ENCODE measurements at regions not wholly inside any gene's neighbourhood (a gene's known extent, or its start where the extent isn't known, plus 50 kb on each side); places are given as distances from the start of the nearest gene placed in this dataset.

- Histone ChIP-seq H2AK5ac (ENCODE audit: low read depth, low read length) (no peak overlapping the region), H2BK20ac (ENCODE audit: low read depth, low read length) (no peak overlapping the region), H4K20me1 (ENCODE audit: insufficient read depth, low read length) (no peaks in the 10 kb centered on the region), H4K8ac (ENCODE audit: low read depth in 2 of 2, low read length in 2 of 2) (no peak overlapping the region), H3K23ac (ENCODE audit: low read depth, low read length) (no peak overlapping the region), H3K27me3 (ENCODE audit: control insufficient read depth, insufficient read depth, low read length) (no peaks in the 10 kb centered on the region), H3K9me1 (ENCODE audit: insufficient read depth, low read length) (no peaks in the 10 kb centered on the region), H3K18ac (ENCODE audit: low read depth, low read length) (no peak overlapping the region), H3K4me1 (ENCODE audit: control insufficient read depth, insufficient read depth, low read length) (no peaks in the 10 kb centered on the region), H2BK120ac (ENCODE audit: low read depth, low read length) (no peak overlapping the region), H2BK15ac (ENCODE audit: low read depth, low read length) (no peak overlapping the region), H3K9ac (ENCODE audit: low read depth, low read length) (no peak overlapping the region), H3K79me1 (ENCODE audit: low read depth in 1 of 2, low read length in 2 of 2) (no peaks in the 10 kb centered on the region), H3K4me2 (ENCODE audit: low read depth, low read length) (no peak overlapping the region), H3K27ac (ENCODE audit: insufficient read depth, low read length) (no peak overlapping the region), H3K56ac (ENCODE audit: extremely low read depth, insufficient read depth, low read length) (no peak overlapping the region), H2BK5ac (ENCODE audit: low read depth, low read length, poor library complexity, severe bottlenecking) (no peak overlapping the region), H3K36me3 (ENCODE audit: control insufficient read depth, insufficient read depth, low read length) (no peaks in the 10 kb centered on the region), H4K5ac (ENCODE audit: low read depth, low read length) (no peak overlapping the region), H2AK9ac (replicated peaks; ENCODE audit: low read depth, low read length, poor library complexity) (no peak overlapping the region), H3K14ac (replicated peaks; ENCODE audit: low read depth, low read length) (no peak overlapping the region), H3K9me3 (ENCODE audit: control insufficient read depth, insufficient read depth, low read length) (peaks cover 2% of the 10 kb centered on the region; the same call in 1 of the 2 replicates), H3K4me3 (ENCODE audit: insufficient read depth, low read depth, low read length) (no peak overlapping the region), H3K4ac (ENCODE audit: low read depth, low read length) (no peak overlapping the region), H2AFZ (replicated peaks; ENCODE audit: low read length, poor library complexity) (no peak overlapping the region), H4K91ac (ENCODE audit: insufficient read depth, low read depth, low read length) (no peak overlapping the region)
- TF ChIP-seq NFE2L2 (IDR thresholded peaks at IDR 0.05; ENCODE audit: low read depth, low read length) (no peak), CHD1 (IDR thresholded peaks at IDR 0.05; ENCODE audit: low read depth, low read length) (no peak), MAFK (IDR thresholded peaks at IDR 0.05; ENCODE audit: low read depth, low read length) (no peak), MAZ (IDR thresholded peaks at IDR 0.05; ENCODE audit: borderline replicate concordance, low read depth, low read length) (no peak), ELK1 (IDR thresholded peaks at IDR 0.05; ENCODE audit: borderline replicate concordance, low read depth, low read length) (no peak), RCOR1 (IDR thresholded peaks at IDR 0.05; ENCODE audit: insufficient replicate concordance, low read length) (no peak), RAD21 (IDR thresholded peaks at IDR 0.05; ENCODE audit: low read length) (no peak), MXI1 (IDR thresholded peaks at IDR 0.05; ENCODE audit: borderline replicate concordance, low read depth, low read length) (no peak), POLR2A (IDR thresholded peaks at IDR 0.05; ENCODE audit: low read depth, low read length) (no peak), SMC3 (IDR thresholded peaks at IDR 0.05; ENCODE audit: low read depth, low read length) (no peak)
- in situ Hi-C loops (cut with MboI; ENCODE audit: low sequenced_read_pairs) (no loop called here), intact Hi-C loops (cut with micrococcal nuclease) (no loop called here), dilution Hi-C loops (cut with HindIII; ENCODE audit: low sequenced_read_pairs, unreplicated experiment) (no loop called here)
- CTCF ChIA-PET = no interaction called here
- DNase-seq = no peak
- no peak for ATAC-seq (ENCODE audit: low read depth)
- BruUV-seq (replicated peaks) = no TSS peak
- no CpG with 5 or more reads among the region's 4 CpGs for WGBS, 2 experiments (ENCODE audit: extremely low coverage in 2 of 2, insufficient read length in 1 of 2)
- POLR2A ChIA-PET (ENCODE audit: unreplicated experiment) = no interaction called here
These were observed 292.3 kb upstream of the CNTN5 start for GRCh38 chr11:98728421-98728820.

Data from IMR-90 (cell line).